ENCODE measurements at regions not wholly inside any gene's neighbourhood (a gene's known extent, or its start where the extent isn't known, plus 50 kb on each side); places are given as distances from the start of the nearest gene placed in this dataset.
A peak's percentile ranks its signal among the peaks of the same experiment; 100 is the strongest.
"Not testable (repeated sequence)": the region's sequence is repeated elsewhere in the genome, so short reads cannot be mapped to it uniquely, and the experiment has no call there.

- Mint-ChIP-seq H3K27ac (no peak overlapping the region), H3K9me3 (peaks cover 2% of the 10 kb centered on the region), H3K4me3 (no peak overlapping the region), H3K4me1 (no peaks in the 10 kb centered on the region), H3K36me3 (no peaks in the 10 kb centered on the region)
- DNase-seq (ENCODE audit: low spot score in 2 of 2) (no peak), ATAC-seq (no peak)
Observed at GRCh38 chr6:103862297-103862696, 997.4 kb downstream of the HACE1 start.

GRCh38 chr6:103858003-103858402 lies 1001.7 kb downstream of the HACE1 start:
- Mint-ChIP-seq H3K27ac (no peak overlapping the region), H3K4me1 (no peaks in the 10 kb centered on the region), H3K36me3 (no peaks in the 10 kb centered on the region), H3K9me3 (peaks cover 2% of the 10 kb centered on the region), H3K4me3 (no peak overlapping the region)
- DNase-seq (ENCODE audit: low spot score in 2 of 2) (no peak), ATAC-seq (no peak)

GRCh38 chr6:103855750-103856149 lies 1004.0 kb downstream of the HACE1 start:
- DNase-seq (ENCODE audit: low spot score in 2 of 2) (no peak), ATAC-seq (no peak)
- no peaks in the 10 kb centered on the region for H3K36me3 Mint-ChIP-seq
- no peak overlapping the region for H3K27ac Mint-ChIP-seq
- H3K9me3 Mint-ChIP-seq, result no peaks in the 10 kb centered on the region
- no peak overlapping the region for H3K4me3 Mint-ChIP-seq
- no peaks in the 10 kb centered on the region for H3K4me1 Mint-ChIP-seq

GRCh38 chr6:103854059-103854458 lies 1005.7 kb downstream of the HACE1 start:
- Mint-ChIP-seq H3K27ac (no peak overlapping the region), H3K4me1 (no peaks in the 10 kb centered on the region), H3K9me3 (no peaks in the 10 kb centered on the region), H3K36me3 (no peaks in the 10 kb centered on the region), H3K4me3 (no peak overlapping the region)
- DNase-seq (ENCODE audit: low spot score in 2 of 2) (no peak), ATAC-seq (no peak)

- ATAC-seq (no peak), DNase-seq (ENCODE audit: low spot score in 2 of 2) (no peak)
- no peak overlapping the region for H3K4me3 Mint-ChIP-seq
- H3K27ac Mint-ChIP-seq, result no peak overlapping the region
- peaks cover 10% of the 10 kb centered on the region for H3K9me3 Mint-ChIP-seq
- H3K4me1 Mint-ChIP-seq, result no peaks in the 10 kb centered on the region
- no peaks in the 10 kb centered on the region for H3K36me3 Mint-ChIP-seq
Observed at GRCh38 chr6:103838457-103838856, 1021.3 kb downstream of the HACE1 start.

- Mint-ChIP-seq H3K9me3 (peaks cover 13% of the 10 kb centered on the region), H3K4me3 (no peak overlapping the region), H3K27ac (no peak overlapping the region), H3K4me1 (no peaks in the 10 kb centered on the region), H3K36me3 (no peaks in the 10 kb centered on the region)
- ATAC-seq (no peak), DNase-seq (ENCODE audit: low spot score in 2 of 2) (no peak)
Observed at GRCh38 chr6:103826209-103826608, 1033.5 kb downstream of the HACE1 start.

- Mint-ChIP-seq H3K4me1 (no peaks in the 10 kb centered on the region), H3K4me3 (no peak overlapping the region), H3K27ac (no peak overlapping the region)
Observed at GRCh38 chr6:103820148-103820547, 1039.6 kb downstream of the HACE1 start.

GRCh38 chr6:103819509-103819908 lies 1040.2 kb downstream of the HACE1 start:
- DNase-seq (ENCODE audit: low spot score in 2 of 2), result no peak
- H3K27ac Mint-ChIP-seq, result no peak overlapping the region
- H3K36me3 Mint-ChIP-seq, result no peaks in the 10 kb centered on the region
- H3K9me3 Mint-ChIP-seq, result peaks cover 17% of the 10 kb centered on the region
- ATAC-seq, result no peak
- H3K4me3 Mint-ChIP-seq, result no peak overlapping the region
- no peaks in the 10 kb centered on the region for H3K4me1 Mint-ChIP-seq

More at GRCh38 chr6:103820148-103820547, 1039.6 kb downstream of the HACE1 start:
- DNase-seq (ENCODE audit: low spot score in 2 of 2), result no peak
- Mint-ChIP-seq H3K36me3 (no peaks in the 10 kb centered on the region), H3K9me3 (peaks cover 17% of the 10 kb centered on the region)
- ATAC-seq, result peak; percentile 11

- no peak for ATAC-seq
- H3K27ac Mint-ChIP-seq, result no peak overlapping the region
- no peaks in the 10 kb centered on the region for H3K36me3 Mint-ChIP-seq
- no peak for DNase-seq (ENCODE audit: low spot score in 2 of 2)
- no peak overlapping the region for H3K4me3 Mint-ChIP-seq
- peaks cover 7% of the 10 kb centered on the region for H3K9me3 Mint-ChIP-seq
- H3K4me1 Mint-ChIP-seq, result no peaks in the 10 kb centered on the region
Observed at GRCh38 chr6:103812970-103813369, 1046.7 kb downstream of the HACE1 start.

GRCh38 chr6:103801901-103802479 lies 1057.7 kb downstream of the HACE1 start:
- H3K4me1 Mint-ChIP-seq; H3K36me3 Mint-ChIP-seq; ATAC-seq; DNase-seq (ENCODE audit: low spot score in 2 of 2); H3K4me3 Mint-ChIP-seq; H3K27ac Mint-ChIP-seq; H3K9me3 Mint-ChIP-seq: not testable (repeated sequence)

GRCh38 chr6:103799971-103800670 lies 1059.6 kb downstream of the HACE1 start:
- Mint-ChIP-seq H3K36me3 (no peaks in the 10 kb centered on the region), H3K4me3 (no peak overlapping the region), H3K27ac (no peak overlapping the region), H3K4me1 (no peaks in the 10 kb centered on the region), H3K9me3 (peaks cover 6% of the 10 kb centered on the region)
- ATAC-seq (no peak), DNase-seq (ENCODE audit: low spot score in 2 of 2) (no peak)

GRCh38 chr6:103798166-103798565 lies 1061.6 kb downstream of the HACE1 start:
- no peaks in the 10 kb centered on the region for H3K4me1 Mint-ChIP-seq
- no peak overlapping the region for H3K27ac Mint-ChIP-seq
- H3K36me3 Mint-ChIP-seq, result no peaks in the 10 kb centered on the region
- ATAC-seq, result no peak
- H3K4me3 Mint-ChIP-seq, result no peak overlapping the region
- H3K9me3 Mint-ChIP-seq, result no peaks in the 10 kb centered on the region
- DNase-seq (ENCODE audit: low spot score in 2 of 2), result no peak

- DNase-seq (ENCODE audit: low spot score in 2 of 2) (no peak), ATAC-seq (no peak)
- H3K36me3 Mint-ChIP-seq, result no peaks in the 10 kb centered on the region
- no peak overlapping the region for H3K4me3 Mint-ChIP-seq
- H3K4me1 Mint-ChIP-seq, result no peaks in the 10 kb centered on the region
- no peak overlapping the region for H3K27ac Mint-ChIP-seq
- H3K9me3 Mint-ChIP-seq, result no peaks in the 10 kb centered on the region
Observed at GRCh38 chr6:103797738-103798137, 1062.0 kb downstream of the HACE1 start.

GRCh38 chr6:103791458-103791857 lies 1068.3 kb downstream of the HACE1 start:
- Mint-ChIP-seq H3K4me3 (no peak overlapping the region), H3K4me1 (no peaks in the 10 kb centered on the region), H3K36me3 (no peaks in the 10 kb centered on the region), H3K27ac (no peak overlapping the region), H3K9me3 (no peaks in the 10 kb centered on the region)
- DNase-seq (ENCODE audit: low spot score in 2 of 2), result no peak
- ATAC-seq, result no peak

- no peaks in the 10 kb centered on the region for H3K9me3 Mint-ChIP-seq
- no peaks in the 10 kb centered on the region for H3K4me1 Mint-ChIP-seq
- H3K36me3 Mint-ChIP-seq, result no peaks in the 10 kb centered on the region
- ATAC-seq, result no peak
- DNase-seq (ENCODE audit: low spot score in 2 of 2), result no peak
- no peak overlapping the region for H3K27ac Mint-ChIP-seq
- no peak overlapping the region for H3K4me3 Mint-ChIP-seq
Observed at GRCh38 chr6:103784117-103784516, 1075.6 kb downstream of the HACE1 start.

- H3K27ac Mint-ChIP-seq, result no peak overlapping the region
- no peak for DNase-seq (ENCODE audit: low spot score in 2 of 2)
- H3K4me3 Mint-ChIP-seq, result no peak overlapping the region
- H3K36me3 Mint-ChIP-seq, result no peaks in the 10 kb centered on the region
- H3K9me3 Mint-ChIP-seq, result no peaks in the 10 kb centered on the region
- no peaks in the 10 kb centered on the region for H3K4me1 Mint-ChIP-seq
- ATAC-seq, result no peak
Observed at GRCh38 chr6:103783329-103783728, 1076.4 kb downstream of the HACE1 start.
